GM10248 (cell line): ENCODE measurements at regions not wholly inside any gene's neighbourhood (a gene's known extent, or its start where the extent isn't known, plus 50 kb on each side); places are given as distances from the start of the nearest gene placed in this dataset.

Experiments used
- CTCF ChIA-PET: fragments of 300-600 bp; sonication (Branson Sonifier 250); formaldehyde crosslinking; extraction: SDS; loops from one replicate; lab custom pipeline; 2021; ENCODE audit warnings: antibody characterized with exemption; lab: Yijun Ruan, JAX
- POLR2A ChIA-PET: fragments of 350-650 bp; sonication (Branson Sonifier 250); formaldehyde crosslinking; extraction: SDS; loops from one replicate; lab custom pipeline; 2020; ENCODE audit warnings: antibody characterized with exemption; lab: Yijun Ruan, JAX
- DNase-seq: peaks from one replicate; pipeline ENCODE4 v3.0.0; 2012; ENCODE audit errors: extremely low spot score
- CTCF ChIP-seq: IDR thresholded peaks from 2 replicates; pipeline ENCODE4 v1.5.1; 2012; ENCODE audit warnings: mild to moderate bottlenecking, low read depth; ENCODE audit errors: extremely low read depth, missing control alignments, control extremely low read depth

DNA sequence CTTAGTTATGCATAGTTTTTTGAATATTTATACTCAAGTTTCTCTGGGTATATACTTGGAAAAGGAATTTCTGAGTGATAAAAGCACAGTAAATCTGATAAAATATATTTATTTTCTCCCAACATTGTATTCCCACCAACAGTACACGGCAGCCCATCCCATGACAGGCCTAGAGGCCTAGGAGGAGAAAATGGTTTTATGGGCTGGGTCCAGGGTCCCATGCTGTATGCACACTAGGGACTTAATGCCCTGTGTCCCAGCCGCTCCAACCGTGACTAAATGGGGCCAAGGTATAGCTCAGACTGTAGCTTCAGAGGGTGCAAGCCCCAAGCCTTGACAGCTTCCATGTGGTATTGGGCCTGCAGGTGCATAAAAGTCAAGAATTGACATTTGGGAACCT is 1007.7 kb downstream of the DSC3 start:
- CTCF ChIA-PET: no interaction called here
- DNase-seq: no peak
- POLR2A ChIA-PET: no interaction called here
- no peak for TF ChIP-seq CTCF

GRCh38 chr18:30016179-30016578 is 1026.4 kb downstream of the DSC3 start:
- POLR2A ChIA-PET: no interaction called here
- no peak for TF ChIP-seq CTCF
- CTCF ChIA-PET: no interaction called here
- no peak for DNase-seq

- no peak for TF ChIP-seq CTCF
- ChIA-PET POLR2A (no interaction called here), CTCF (no interaction called here)
- DNase-seq: no peak
These were observed 1037.6 kb downstream of the DSC3 start for GRCh38 chr18:30004965-30005364.

GRCh38 chr18:29982218-29982617 is 1060.3 kb downstream of the DSC3 start:
- POLR2A ChIA-PET: no interaction called here
- CTCF ChIA-PET: no interaction called here
- TF ChIP-seq CTCF: no peak
- no peak for DNase-seq

DNA sequence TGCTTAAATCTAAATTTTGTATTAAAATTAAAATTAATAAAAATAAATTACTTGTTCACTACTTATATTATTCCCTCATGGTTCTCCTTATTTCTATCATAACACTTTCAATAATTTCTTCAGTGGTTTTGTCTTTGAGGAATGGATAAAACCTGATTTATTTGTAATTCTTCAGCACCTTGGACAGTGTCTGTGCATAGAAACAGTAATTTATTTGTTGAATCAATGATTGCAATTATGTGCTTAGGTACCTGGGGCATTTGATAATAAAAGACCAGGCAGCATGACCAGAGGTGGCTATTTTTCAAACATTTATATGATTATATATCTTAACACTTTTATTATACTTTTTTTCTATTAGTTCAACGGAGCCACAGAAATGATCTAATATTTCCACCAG is 1062.7 kb downstream of the DSC3 start:
- DNase-seq: no peak
- no peak for TF ChIP-seq CTCF
- ChIA-PET POLR2A (no interaction called here), CTCF (no interaction called here)

- ChIA-PET POLR2A (no interaction called here), CTCF (no interaction called here)
- no peak for TF ChIP-seq CTCF
- DNase-seq: no peak
These were observed 1072.7 kb downstream of the DSC3 start for GRCh38 chr18:29969876-29970275.

DNA sequence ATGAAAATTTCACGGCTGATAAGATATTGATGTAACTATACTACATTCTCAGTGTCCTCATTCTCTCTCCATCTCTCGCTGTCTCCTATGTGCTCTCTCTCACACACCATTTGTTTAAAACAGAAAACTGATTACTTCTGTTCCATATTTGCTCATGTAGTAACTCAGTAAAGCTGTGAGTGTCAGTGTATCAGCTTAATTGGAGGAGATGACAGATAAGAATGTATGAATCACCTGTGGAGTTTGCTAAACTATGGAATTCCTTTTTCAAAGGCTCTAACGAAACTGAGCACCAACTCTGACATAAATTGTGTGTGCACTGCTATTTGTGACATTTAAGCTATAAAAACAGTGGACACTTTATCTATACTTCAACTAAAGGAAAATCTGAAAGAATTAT is 1080.0 kb downstream of the DSC3 start:
- POLR2A ChIA-PET: no interaction called here
- CTCF ChIA-PET: interaction anchor here (1.6 kb wide), 1 partner anchor 11 kb away, joined by 3 read pairs; no protein-coding TSS in a partner anchor

More for the DNA sequence above, 1080.0 kb downstream of the DSC3 start:
- TF ChIP-seq CTCF: no peak
- DNase-seq: no peak
